HepG2 (cell line): ENCODE measurements at regions not wholly inside any gene's neighbourhood (a gene's known extent, or its start where the extent isn't known, plus 50 kb on each side); places are given as distances from the start of the nearest gene placed in this dataset.

Experiments
- ATAC-seq: fragments of 200-7000 bp; cut with Tn5 transposase; 3 replicates; pipeline ENCODE4 v1.9.1; 2020; ENCODE audit warnings: mild to moderate bottlenecking, moderate library complexity
- BruUV-seq: library from RNA; stranded (reverse); fragments of 400-500 nt; replicated peaks from 2 replicates; lab custom pipeline; 2021; lab: Mats Ljungman, UMichigan
- CTCF ChIA-PET: fragments of 300-600 bp; formaldehyde crosslinking; extraction: SDS; loops from one replicate; lab custom pipeline; 2021; ENCODE audit warnings: low total read pairs, inconsistent platforms, low intra/inter-chr PET ratio; lab: Yijun Ruan, JAX
- POLR2A ChIA-PET: fragments of 350-600 bp; sonication (Branson Sonifier 250); formaldehyde crosslinking; loops from one replicate; lab custom pipeline; 2020; ENCODE audit warnings: antibody characterized with exemption, inconsistent platforms; lab: Yijun Ruan, JAX
- DNase-seq: peaks from one replicate; pipeline ENCODE4 v3.0.0-alpha.2; 2015; ENCODE audit warnings: low spot score
- FAIRE-seq: peaks from 3 replicates; lab custom pipeline; 2011; peaks lifted over from hg19 to GRCh38; lab: Jason Lieb, UNC
- H2AFZ ChIP-seq: one replicate; pipeline ENCODE4 v1.6.1; 2011; ENCODE audit warnings: low read length, inconsistent platforms
- H3K27ac ChIP-seq: fragments of 300-600 bp; 3 replicates; pipeline ENCODE4 v1.8.0; 2011; ENCODE audit warnings: mixed run types, mild to moderate bottlenecking, mixed read lengths, low read length, inconsistent platforms; ENCODE audit not compliant: insufficient read depth; ENCODE audit errors: extremely low read length
- H3K27me3 ChIP-seq, 2 experiments: fragments of 200-600 bp in 1 of 2; 2 replicates in 1 of 2; 3 replicates in 1 of 2; pipeline versions ENCODE4 v1.6.0 to v1.8.0; 2011; ENCODE audit warnings: low read length in 2 of 2, mild to moderate bottlenecking in 2 of 2, moderate library complexity in 2 of 2, inconsistent platforms in 1 of 2; ENCODE audit not compliant: insufficient read depth in 2 of 2, control insufficient read depth in 1 of 2
- H3K36me3 ChIP-seq, 2 experiments: fragments of 200-600 bp in 1 of 2; replicated peaks in 1 of 2; 2 replicates in 1 of 2; 3 replicates in 1 of 2; pipeline versions ENCODE4 v1.5.1 to v1.8.0; 2011; ENCODE audit warnings: low read length in 2 of 2, inconsistent platforms in 1 of 2; ENCODE audit not compliant: insufficient read depth in 2 of 2, control insufficient read depth in 1 of 2
- H3K4me1 ChIP-seq: 2 replicates; pipeline ENCODE4 v1.5.1; 2012; ENCODE audit warnings: low read length, inconsistent platforms; ENCODE audit not compliant: insufficient read depth
- H3K4me2 ChIP-seq: 2 replicates; pipeline ENCODE4 v1.6.0; 2011; ENCODE audit warnings: low read depth, low read length, inconsistent platforms
- H3K4me3 ChIP-seq, 3 experiments: fragments of 200-600 bp in 1 of 3; sonication (generic), shearing (Covaris generic) in 1 of 3; replicated peaks in 1 of 3; 2 replicates each; pipeline ENCODE4 v1.5.1; 2011 to 2016; ENCODE audit warnings: low read length in 3 of 3, inconsistent platforms in 2 of 3, low read depth in 2 of 3, mild to moderate bottlenecking in 2 of 3, control low read depth in 1 of 3, mixed read lengths in 1 of 3; ENCODE audit not compliant: insufficient read depth in 1 of 3
- H3K79me2 ChIP-seq: one replicate; pipeline ENCODE4 v1.6.1; 2011; ENCODE audit warnings: low read length, inconsistent platforms; ENCODE audit not compliant: insufficient read depth
- H3K9ac ChIP-seq: 2 replicates; pipeline ENCODE4 v1.6.0; 2011; ENCODE audit warnings: mild to moderate bottlenecking, low read depth, low read length, inconsistent platforms; ENCODE audit not compliant: insufficient read depth
- H3K9me3 ChIP-seq: 2 replicates; pipeline ENCODE4 v1.5.1; 2012; ENCODE audit warnings: mild to moderate bottlenecking, low read length
- H4K20me1 ChIP-seq: 2 replicates; pipeline ENCODE4 v1.6.0; 2011; ENCODE audit warnings: inconsistent platforms, mild to moderate bottlenecking, low read length, moderate library complexity; ENCODE audit not compliant: insufficient read depth
- AHR ChIP-seq: IDR thresholded peaks from 2 replicates; pipeline ENCODE4 v1.6.1; 2018; ENCODE audit warnings: missing genetic modification reagents, missing compliant biosample characterization
- ARNT2 ChIP-seq: sonication (generic); formaldehyde crosslinking; IDR thresholded peaks from 2 replicates; pipeline ENCODE4 v1.8.0; 2022; ENCODE audit warnings: mild to moderate bottlenecking, low read depth, missing genetic modification reagents, moderate library complexity
- CBX5 ChIP-seq: sonication (generic); formaldehyde crosslinking; IDR thresholded peaks from 2 replicates; pipeline ENCODE4 v1.4.0; 2020; ENCODE audit warnings: missing genetic modification reagents, borderline replicate concordance
- FOXK1 ChIP-seq: sonication (generic); formaldehyde crosslinking; IDR thresholded peaks from 2 replicates; pipeline ENCODE4 v1.4.0; 2020; ENCODE audit warnings: low read depth, missing genetic modification reagents, borderline replicate concordance
- FOXP1 ChIP-seq, 2 experiments: fragments of 450-650 bp in 1 of 2; IDR thresholded peaks; 2 replicates each; pipeline ENCODE4 v1.6.1; 2017 to 2018; ENCODE audit warnings: antibody characterized with exemption in 1 of 2
- HNRNPUL1 ChIP-seq: fragments of 200-400 bp; formaldehyde crosslinking; IDR thresholded peaks from 2 replicates; pipeline ENCODE4 v1.6.1; 2017; ENCODE audit warnings: low read depth, mild to moderate bottlenecking, low read length, moderate library complexity
- KDM4B ChIP-seq: sonication (generic); formaldehyde crosslinking; IDR thresholded peaks from 2 replicates; pipeline ENCODE4 v1.4.0; 2020; ENCODE audit warnings: missing genetic modification reagents
- KLF11 ChIP-seq: IDR thresholded peaks from 2 replicates; pipeline ENCODE4 v1.6.1; 2016; ENCODE audit warnings: missing compliant biosample characterization
- PAWR ChIP-seq: sonication (generic); formaldehyde crosslinking; IDR thresholded peaks from 2 replicates; pipeline ENCODE4 v1.4.0; 2020; ENCODE audit warnings: missing genetic modification reagents, mild to moderate bottlenecking, borderline replicate concordance
- RXRB ChIP-seq: IDR thresholded peaks from 2 replicates; pipeline ENCODE4 v1.6.1; 2016; ENCODE audit warnings: borderline replicate concordance, missing genetic modification reagents, missing compliant biosample characterization
- SOX13 ChIP-seq, 3 experiments: fragments of 450-650 bp in 1 of 3; sonication (generic) in 1 of 3; formaldehyde crosslinking in 1 of 3; IDR thresholded peaks in 2 of 3; conservative IDR thresholded peaks in 1 of 3; 2 replicates each; pipeline versions ENCODE4 v1.5.0 to v1.6.1; 2016 to 2020; ENCODE audit warnings: antibody characterized with exemption in 1 of 3, mild to moderate bottlenecking in 1 of 3, missing compliant biosample characterization in 1 of 3, missing genetic modification reagents in 1 of 3, moderate library complexity in 1 of 3
- ZFP62 ChIP-seq: sonication (generic); formaldehyde crosslinking; IDR thresholded peaks from 2 replicates; pipeline ENCODE4 v1.4.0; 2020; ENCODE audit warnings: missing genetic modification reagents
- ZFP82 ChIP-seq: sonication (generic); formaldehyde crosslinking; IDR thresholded peaks from 2 replicates; pipeline ENCODE4 v1.5.1; 2020; ENCODE audit warnings: mild to moderate bottlenecking, missing genetic modification reagents, borderline replicate concordance
- ZKSCAN1 ChIP-seq: fragments of 150-350 bp; IDR thresholded peaks from 2 replicates; pipeline ENCODE4 v1.6.1; 2014; ENCODE audit warnings: low read length
- ZNF20 ChIP-seq: sonication (generic); formaldehyde crosslinking; IDR thresholded peaks from 2 replicates; pipeline ENCODE4 v1.4.0; 2020; ENCODE audit warnings: mild to moderate bottlenecking, moderate library complexity, missing genetic modification reagents
- ZNF264 ChIP-seq: sonication (generic); formaldehyde crosslinking; IDR thresholded peaks from 2 replicates; pipeline ENCODE4 v1.4.0; 2020; ENCODE audit warnings: missing genetic modification reagents
- ZNF343 ChIP-seq: sonication (generic); formaldehyde crosslinking; IDR thresholded peaks from 2 replicates; pipeline ENCODE4 v1.4.0; 2020; ENCODE audit warnings: mild to moderate bottlenecking, missing genetic modification reagents
- ZNF431 ChIP-seq: sonication (generic); formaldehyde crosslinking; IDR thresholded peaks from 2 replicates; pipeline ENCODE4 v1.9.0; 2022; ENCODE audit warnings: missing genetic modification reagents, low read depth, mild to moderate bottlenecking, borderline replicate concordance
- ZNF616 ChIP-seq: sonication (generic); formaldehyde crosslinking; IDR thresholded peaks from 2 replicates; pipeline ENCODE4 v1.5.0; 2020; ENCODE audit warnings: low read depth, mild to moderate bottlenecking, missing genetic modification reagents
- WGBS: methylation state at CpG from one replicate; pipeline ENCODE4 v1.1.6; 2017; ENCODE audit warnings: low lambda C conversion rate; 5-methylcytosine and 5-hydroxymethylcytosine counted together
- in situ Hi-C: cut with HindIII; loops from 2 replicates; pipeline ENCODE4 v1.10.0; 2017; ENCODE audit warnings: low pct_unique_long_range_greater_than_20kb; ENCODE audit not compliant: extremely low pct_ligation_motif_present
- intact Hi-C: fragments of 100-400 bp; cut with micrococcal nuclease; formaldehyde crosslinking; loops from one replicate; pipeline ENCODE4 v1.10.0; 2022; ENCODE audit not compliant: unreplicated experiment
- TF ChIP-seq, protein P1 (sequence below): sonication (generic); formaldehyde crosslinking; IDR thresholded peaks from 2 replicates; pipeline ENCODE4 v1.4.0; 2020; ENCODE audit warnings: missing genetic modification reagents
- TF ChIP-seq, protein P2 (sequence below): sonication (generic); formaldehyde crosslinking; IDR thresholded peaks from 2 replicates; pipeline ENCODE4 v1.8.1; 2023; ENCODE audit warnings: mild to moderate bottlenecking, inconsistent platforms, moderate library complexity, missing genetic modification reagents, borderline replicate concordance

DNA sequence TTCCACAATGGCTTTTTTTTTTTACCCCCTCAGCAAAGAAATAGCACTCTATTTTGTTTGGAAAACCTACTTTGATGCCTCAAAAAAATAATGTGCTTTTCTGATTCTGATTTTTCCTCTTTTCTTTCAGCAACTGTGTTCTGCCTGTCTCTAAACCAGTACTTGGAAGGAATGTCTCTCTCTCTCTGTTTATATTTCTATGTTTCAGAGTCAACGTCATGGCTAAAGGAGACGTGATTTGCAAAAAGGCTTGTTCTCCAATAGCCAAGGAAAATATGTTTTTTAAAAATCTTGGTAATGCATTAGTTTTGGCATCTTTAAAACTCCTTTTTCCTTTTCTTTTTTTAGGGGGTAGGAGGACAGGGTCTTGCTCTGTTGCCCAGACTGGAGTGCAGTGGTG is 56.0 kb upstream of the SDK1 start (continued):
- TF ChIP-seq HNRNPUL1 (no peak), RXRB (CRISPR knock-in tag) (no peak), ARNT2 (no peak), AHR (CRISPR knock-in tag) (no peak), ZNF431 (CRISPR knock-in tag) (no peak), ZNF616 (CRISPR knock-in tag) (no peak), ZFP82 (CRISPR knock-in tag) (no peak)
- TF ChIP-seq, protein P1, sequence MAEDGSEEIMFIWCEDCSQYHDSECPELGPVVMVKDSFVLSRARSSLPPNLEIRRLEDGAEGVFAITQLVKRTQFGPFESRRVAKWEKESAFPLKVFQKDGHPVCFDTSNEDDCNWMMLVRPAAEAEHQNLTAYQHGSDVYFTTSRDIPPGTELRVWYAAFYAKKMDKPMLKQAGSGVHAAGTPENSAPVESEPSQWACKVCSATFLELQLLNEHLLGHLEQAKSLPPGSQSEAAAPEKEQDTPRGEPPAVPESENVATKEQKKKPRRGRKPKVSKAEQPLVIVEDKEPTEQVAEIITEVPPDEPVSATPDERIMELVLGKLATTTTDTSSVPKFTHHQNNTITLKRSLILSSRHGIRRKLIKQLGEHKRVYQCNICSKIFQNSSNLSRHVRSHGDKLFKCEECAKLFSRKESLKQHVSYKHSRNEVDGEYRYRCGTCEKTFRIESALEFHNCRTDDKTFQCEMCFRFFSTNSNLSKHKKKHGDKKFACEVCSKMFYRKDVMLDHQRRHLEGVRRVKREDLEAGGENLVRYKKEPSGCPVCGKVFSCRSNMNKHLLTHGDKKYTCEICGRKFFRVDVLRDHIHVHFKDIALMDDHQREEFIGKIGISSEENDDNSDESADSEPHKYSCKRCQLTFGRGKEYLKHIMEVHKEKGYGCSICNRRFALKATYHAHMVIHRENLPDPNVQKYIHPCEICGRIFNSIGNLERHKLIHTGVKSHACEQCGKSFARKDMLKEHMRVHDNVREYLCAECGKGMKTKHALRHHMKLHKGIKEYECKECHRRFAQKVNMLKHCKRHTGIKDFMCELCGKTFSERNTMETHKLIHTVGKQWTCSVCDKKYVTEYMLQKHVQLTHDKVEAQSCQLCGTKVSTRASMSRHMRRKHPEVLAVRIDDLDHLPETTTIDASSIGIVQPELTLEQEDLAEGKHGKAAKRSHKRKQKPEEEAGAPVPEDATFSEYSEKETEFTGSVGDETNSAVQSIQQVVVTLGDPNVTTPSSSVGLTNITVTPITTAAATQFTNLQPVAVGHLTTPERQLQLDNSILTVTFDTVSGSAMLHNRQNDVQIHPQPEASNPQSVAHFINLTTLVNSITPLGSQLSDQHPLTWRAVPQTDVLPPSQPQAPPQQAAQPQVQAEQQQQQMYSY (CRISPR knock-in tag), result no peak

DNA sequence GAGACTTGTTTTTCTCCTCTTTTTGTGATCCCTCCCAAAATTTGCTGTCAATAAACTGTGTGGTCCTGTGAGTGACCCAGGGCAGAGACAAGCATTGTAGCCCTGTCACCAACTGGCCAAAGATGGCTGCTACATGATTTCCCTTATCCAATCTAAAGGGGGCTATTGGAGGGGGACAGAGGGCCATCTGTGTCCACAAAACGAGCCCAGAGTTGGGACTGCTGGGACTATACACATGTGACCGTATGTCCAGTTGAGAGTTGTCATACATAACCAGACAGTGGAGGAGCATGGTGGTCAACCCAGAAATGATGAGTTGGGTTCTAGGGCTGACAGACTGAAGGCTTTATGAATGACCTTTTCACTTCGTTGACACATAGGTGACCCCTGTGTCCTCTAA is 55.3 kb upstream of the SDK1 start:
- ATAC-seq (no peak), FAIRE-seq (no peak), DNase-seq (no peak)
- no peaks in the 10 kb centered on the region for H3K27me3 ChIP-seq
- no peak overlapping the region for H3K4me2 ChIP-seq
- H4K20me1 ChIP-seq, result no peaks in the 10 kb centered on the region
- BruUV-seq, result no TSS peak
- in situ Hi-C loops, result no loop called here
- no peak overlapping the region for H3K4me3 ChIP-seq
- ChIA-PET CTCF (no interaction called here), POLR2A (no interaction called here)
- 33% methylated on average over 3 of the region's 3 CpGs for WGBS
- no peak overlapping the region for H2AFZ ChIP-seq
- H3K36me3 ChIP-seq, result no peaks in the 10 kb centered on the region
- no peaks in the 10 kb centered on the region for H3K79me2 ChIP-seq
- no peak overlapping the region for H3K9ac ChIP-seq
- H3K9me3 ChIP-seq, result peaks cover 12% of the 10 kb centered on the region
- TF ChIP-seq ZNF343 (CRISPR knock-in tag) (no peak), PAWR (no peak), FOXP1 (IDR thresholded peaks at IDR 0.05) (no peak), FOXP1 (CRISPR knock-in tag; IDR thresholded peaks at IDR 0.05) (no peak), ZKSCAN1 (no peak), ZNF20 (CRISPR knock-in tag) (no peak), SOX13 (IDR thresholded peaks at IDR 0.05) (no peak), SOX13 (CRISPR knock-in tag; conservative IDR thresholded peaks at IDR 0.05 in 1 of 2, IDR thresholded peaks at IDR 0.05 in 1 of 2) (no peak), ZFP62 (CRISPR knock-in tag) (no peak), KDM4B (no peak), KLF11 (CRISPR knock-in tag) (no peak), ZNF264 (CRISPR knock-in tag) (no peak), CBX5 (no peak), FOXK1 (CRISPR knock-in tag) (no peak)
- TF ChIP-seq, protein P2, sequence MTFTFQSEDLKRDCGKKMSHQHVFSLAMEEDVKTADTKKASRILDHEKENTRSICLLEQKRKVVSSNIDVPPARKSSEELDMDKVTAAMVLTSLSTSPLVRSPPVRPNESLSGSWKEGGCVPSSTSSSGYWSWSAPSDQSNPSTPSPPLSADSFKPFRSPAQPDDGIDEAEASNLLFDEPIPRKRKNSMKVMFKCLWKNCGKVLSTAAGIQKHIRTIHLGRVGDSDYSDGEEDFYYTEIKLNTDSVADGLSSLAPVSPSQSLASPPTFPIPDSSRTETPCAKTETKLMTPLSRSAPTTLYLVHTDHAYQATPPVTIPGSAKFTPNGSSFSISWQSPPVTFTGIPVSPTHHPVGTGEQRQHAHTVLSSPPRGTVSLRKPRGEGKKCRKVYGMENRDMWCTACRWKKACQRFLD (CRISPR knock-in tag), result no peak
- intact Hi-C loops, result no loop called here
- no peak overlapping the region for H3K27ac ChIP-seq
- peaks cover 16% of the 10 kb centered on the region for H3K4me1 ChIP-seq
